Endometrium (tissue), 2 donors: ENCODE measurements at regions not wholly inside any gene's neighbourhood (a gene's known extent, or its start where the extent isn't known, plus 50 kb on each side); places are given as distances from the start of the nearest gene placed in this dataset.
"Not testable (repeated sequence)": the region's sequence is repeated elsewhere in the genome, so short reads cannot be mapped to it uniquely, and the experiment has no call there.

Source experiments
- FAIRE-seq: peaks from 2 replicates; lab custom pipeline; 2012; peaks lifted over from hg19 to GRCh38; lab: Jason Lieb, UNC
- donor health status: control.
- donor health status: control.

GRCh38 chr5:98206566-98206965 lies 566.9 kb upstream of the RGMB start:
- no peak for FAIRE-seq

GRCh38 chr5:98209418-98209817 lies 564.0 kb upstream of the RGMB start:
- no peak for FAIRE-seq

GRCh38 chr5:98214240-98215051 lies 559.0 kb upstream of the RGMB start:
- FAIRE-seq = no peak

- no peak for FAIRE-seq
Observed at GRCh38 chr5:98217138-98217537, 556.3 kb upstream of the RGMB start.

- FAIRE-seq = no peak
Observed at GRCh38 chr5:98218838-98219237, 554.6 kb upstream of the RGMB start.

GRCh38 chr5:98227489-98227888 lies 546.0 kb upstream of the RGMB start:
- FAIRE-seq = no peak

GRCh38 chr5:98231089-98231488 lies 542.4 kb upstream of the RGMB start:
- FAIRE-seq = no peak

- FAIRE-seq = not testable (repeated sequence)
Observed at GRCh38 chr5:98237794-98238193, 535.7 kb upstream of the RGMB start.

GRCh38 chr5:98243972-98244371 lies 529.5 kb upstream of the RGMB start:
- FAIRE-seq = peak; percentile 70

- no peak for FAIRE-seq
Observed at GRCh38 chr5:98248949-98249348, 524.5 kb upstream of the RGMB start.

GRCh38 chr5:98258939-98259338 lies 514.5 kb upstream of the RGMB start:
- no peak for FAIRE-seq

GRCh38 chr5:98259595-98259994 lies 513.9 kb upstream of the RGMB start:
- no peak for FAIRE-seq

- FAIRE-seq = no peak
Observed at GRCh38 chr5:98263084-98263483, 510.4 kb upstream of the RGMB start.

GRCh38 chr5:98268162-98268860 lies 505.2 kb upstream of the RGMB start:
- FAIRE-seq = no peak

GRCh38 chr5:98275980-98276379 lies 497.5 kb upstream of the RGMB start:
- FAIRE-seq = peak; percentile 69

- no peak for FAIRE-seq
Observed at GRCh38 chr5:98282521-98282920, 490.9 kb upstream of the RGMB start.

- FAIRE-seq = no peak
Observed at GRCh38 chr5:98292496-98292895, 481.0 kb upstream of the RGMB start.

- FAIRE-seq = no peak
Observed at GRCh38 chr5:98296426-98296825, 477.0 kb upstream of the RGMB start.

GRCh38 chr5:98299435-98299834 lies 474.0 kb upstream of the RGMB start:
- no peak for FAIRE-seq

GRCh38 chr5:98301547-98301946 lies 471.9 kb upstream of the RGMB start:
- FAIRE-seq = no peak

GRCh38 chr5:98307811-98308210 lies 465.7 kb upstream of the RGMB start:
- no peak for FAIRE-seq

- FAIRE-seq = no peak
Observed at GRCh38 chr5:98308231-98308630, 465.2 kb upstream of the RGMB start.

GRCh38 chr5:98308960-98309359 lies 464.5 kb upstream of the RGMB start:
- no peak for FAIRE-seq
